Colonic mucosa (tissue), 4 donors: ENCODE measurements at regions not wholly inside any gene's neighbourhood (a gene's known extent, or its start where the extent isn't known, plus 50 kb on each side); places are given as distances from the start of the nearest gene placed in this dataset.
A peak's percentile ranks its signal among the peaks of the same experiment; 100 is the strongest.
"Not testable (repeated sequence)": the region's sequence is repeated elsewhere in the genome, so short reads cannot be mapped to it uniquely, and the experiment has no call there.

Experiments used
- DNase-seq: peaks from one replicate; pipeline ENCODE4 v3.0.0-alpha.2; 2020
- H3K27ac ChIP-seq: fragments of 200-600 bp; one replicate; pipeline ENCODE4 v1.8.0; 2021
- H3K27me3 ChIP-seq: fragments of 200-600 bp; one replicate; pipeline ENCODE4 v1.8.0; 2021
- H3K36me3 ChIP-seq: fragments of 200-600 bp; one replicate; pipeline ENCODE4 v1.8.0; 2021
- H3K4me1 ChIP-seq: fragments of 200-600 bp; one replicate; pipeline ENCODE4 v1.8.0; 2021; ENCODE audit warnings: mild to moderate bottlenecking
- H3K4me3 ChIP-seq: fragments of 200-600 bp; one replicate; pipeline ENCODE4 v1.8.0; 2021
- H3K9ac ChIP-seq, 2 donors: one replicate each; pipeline ENCODE4 v1.7.0; 2013; ENCODE audit warnings: control low read depth in 2 of 2, low read depth in 2 of 2, low read length in 2 of 2
- H3K9me3 ChIP-seq: fragments of 200-600 bp; one replicate; pipeline ENCODE4 v1.8.0; 2021
- CTCF ChIP-seq: fragments of 200-600 bp; IDR thresholded peaks from one replicate; pipeline ENCODE4 v1.8.0; 2022; ENCODE audit warnings: antibody characterized with exemption, mild to moderate bottlenecking
- intact Hi-C: fragments of 100-400 bp; cut with DNase I; formaldehyde crosslinking; loops from one replicate; pipeline ENCODE4 v1.14.1; 2022
- donor health status: healthy.
- donor health status: DM: no; HTN: no; CAD: no.
- donor health status: DM: no; HTN: no; CAD: no.

DNA sequence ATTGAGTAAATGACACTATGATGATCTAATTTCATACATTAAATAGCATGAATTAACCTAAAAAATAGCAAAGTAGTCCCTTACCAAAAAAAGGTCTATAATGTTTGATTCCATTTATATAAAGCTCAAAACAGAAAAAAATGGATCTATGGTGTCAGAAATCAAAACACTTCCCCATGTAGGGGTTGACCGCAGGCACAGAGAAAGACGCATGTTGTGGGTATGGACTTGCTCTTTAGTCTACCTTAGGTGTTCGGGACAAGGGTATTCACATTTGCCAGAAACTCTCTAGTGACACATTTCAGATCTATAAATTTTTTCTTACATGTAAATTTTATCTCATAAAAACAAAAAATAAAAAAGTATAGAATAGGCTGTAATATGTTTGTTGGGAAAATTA, 1262.9 kb downstream of the TMEM121 start:
- intact Hi-C loops, result no loop called here
- DNase-seq, result no peak
- no peak for TF ChIP-seq CTCF
- Histone ChIP-seq H3K9me3 (no peaks in the 10 kb centered on the region), H3K9ac (no peak overlapping the region), H3K27ac (no peak overlapping the region), H3K4me1 (no peaks in the 10 kb centered on the region), H3K36me3 (no peaks in the 10 kb centered on the region), H3K4me3 (no peak overlapping the region), H3K27me3 (no peaks in the 10 kb centered on the region)

- peak; percentile 90 for DNase-seq
Observed at GRCh38 chr14:106790189-106791036, 1264.0 kb downstream of the TMEM121 start.

DNA sequence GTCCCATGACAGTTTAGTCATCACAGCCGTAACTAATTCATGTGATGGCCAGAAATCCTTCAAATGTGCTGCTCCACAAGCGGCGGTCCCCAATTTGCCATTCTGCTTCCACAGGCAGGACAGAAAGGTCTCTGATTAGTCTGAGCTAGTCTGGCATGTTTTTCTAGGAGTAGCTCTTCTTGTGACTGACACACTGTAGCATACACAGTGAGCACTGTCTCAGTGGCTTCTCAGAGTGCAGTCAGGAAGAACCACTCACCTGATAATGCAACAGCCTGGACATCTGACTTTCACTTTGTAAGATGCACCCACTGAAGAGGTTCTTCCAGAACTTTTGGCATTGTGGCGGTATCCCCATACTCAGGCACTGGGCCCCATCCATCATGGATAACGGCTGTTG, 1266.2 kb downstream of the TMEM121 start:
- Histone ChIP-seq H3K4me3 (no peak overlapping the region), H3K9ac (no peak overlapping the region), H3K36me3 (no peaks in the 10 kb centered on the region), H3K4me1 (no peaks in the 10 kb centered on the region), H3K9me3 (no peaks in the 10 kb centered on the region), H3K27ac (no peak overlapping the region), H3K27me3 (no peaks in the 10 kb centered on the region)
- DNase-seq, result no peak
- intact Hi-C loops, result no loop called here
- TF ChIP-seq CTCF, result no peak

More at GRCh38 chr14:106790189-106791036, 1264.0 kb downstream of the TMEM121 start:
- Histone ChIP-seq H3K36me3 (no peaks in the 10 kb centered on the region), H3K27ac (no peak overlapping the region), H3K9ac (no peak overlapping the region), H3K4me1 (no peaks in the 10 kb centered on the region), H3K9me3 (no peaks in the 10 kb centered on the region), H3K27me3 (no peaks in the 10 kb centered on the region), H3K4me3 (no peak overlapping the region)
- intact Hi-C loops, result no loop called here
- peak; percentile 92 for TF ChIP-seq CTCF

DNA sequence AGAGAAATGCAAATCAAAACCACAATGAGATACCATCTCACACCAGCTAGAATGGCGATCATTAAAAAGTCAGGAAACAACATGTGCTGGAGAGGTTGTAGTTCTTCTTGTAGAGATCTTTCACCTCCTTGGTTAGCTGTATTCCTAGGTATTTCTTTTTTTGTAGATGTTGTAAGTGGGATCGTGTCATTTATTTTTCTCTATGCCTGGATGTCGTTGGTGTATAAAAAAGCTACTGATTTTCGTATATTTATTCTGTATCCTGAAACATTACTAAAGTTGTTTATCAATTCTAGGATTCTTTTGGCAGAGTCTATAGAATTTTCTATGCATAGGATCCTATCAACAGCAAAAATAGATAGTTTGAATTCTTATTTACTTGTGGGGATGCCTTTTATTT, 1271.8 kb downstream of the TMEM121 start:
- H3K4me1 ChIP-seq, H3K4me3 ChIP-seq, H3K9me3 ChIP-seq, DNase-seq, H3K36me3 ChIP-seq, intact Hi-C loops, H3K9ac ChIP-seq, H3K27me3 ChIP-seq, H3K27ac ChIP-seq: not testable (repeated sequence)

- Histone ChIP-seq H3K36me3 (no peaks in the 10 kb centered on the region), H3K9ac (no peak overlapping the region), H3K9me3 (no peaks in the 10 kb centered on the region), H3K27ac (no peak overlapping the region), H3K27me3 (no peaks in the 10 kb centered on the region), H3K4me1 (no peaks in the 10 kb centered on the region), H3K4me3 (no peak overlapping the region)
- DNase-seq, result peak; percentile 45
- peak; percentile 17 for TF ChIP-seq CTCF
- intact Hi-C loops, result no loop called here
Observed at GRCh38 chr14:106802413-106803364, 1276.3 kb downstream of the TMEM121 start.
